SK-N-SH (cell line): ENCODE measurements at regions not wholly inside any gene's neighbourhood (a gene's known extent, or its start where the extent isn't known, plus 50 kb on each side); places are given as distances from the start of the nearest gene placed in this dataset.
"Not testable (repeated sequence)": the region's sequence is repeated elsewhere in the genome, so short reads cannot be mapped to it uniquely, and the experiment has no call there.

Experiments
- EP300 ChIP-seq, 2 experiments: IDR thresholded peaks; 2 replicates each; pipeline versions ENCODE4 v1.4.0 to v1.6.1; 2012; ENCODE audit warnings: borderline replicate concordance in 1 of 2, low read depth in 1 of 2, low read length in 1 of 2
- POLR2AphosphoS5 ChIP-seq: IDR thresholded peaks from 2 replicates; pipeline ENCODE4 v1.6.1; 2012; ENCODE audit warnings: low read depth, low read length
- RAD21 ChIP-seq: IDR thresholded peaks from 2 replicates; pipeline ENCODE4 v1.6.1; 2012; ENCODE audit warnings: mild to moderate bottlenecking, low read length
- SIN3A ChIP-seq: IDR thresholded peaks from 2 replicates; pipeline ENCODE4 v1.6.1; 2012; ENCODE audit warnings: low read depth, mild to moderate bottlenecking, low read length, moderate library complexity, borderline replicate concordance
- SMC3 ChIP-seq: IDR thresholded peaks from 2 replicates; pipeline ENCODE4 v1.6.1; 2012; ENCODE audit warnings: low read depth, low read length, improper control_type of control experiment
- TAF1 ChIP-seq: IDR thresholded peaks from 2 replicates; pipeline ENCODE4 v1.6.1; 2012; ENCODE audit warnings: low read depth, mild to moderate bottlenecking, low read length, moderate library complexity, borderline replicate concordance
- TEAD4 ChIP-seq: IDR thresholded peaks from 2 replicates; pipeline ENCODE4 v1.4.0; 2012; ENCODE audit warnings: mild to moderate bottlenecking, borderline replicate concordance; ENCODE audit not compliant: insufficient read depth
- TF ChIP-seq, protein P1 (sequence below): fragments of 200-600 bp; sonication (generic); IDR thresholded peaks from 2 replicates; pipeline ENCODE4 v1.6.1; 2017; ENCODE audit warnings: antibody characterized with exemption, mild to moderate bottlenecking, moderate library complexity
- TF ChIP-seq, protein P2 (sequence below): IDR thresholded peaks from 2 replicates; pipeline ENCODE4 v1.4.0; 2012; ENCODE audit warnings: low read depth, borderline replicate concordance
- TF ChIP-seq, protein P3 (sequence below): IDR thresholded peaks from 2 replicates; pipeline ENCODE4 v1.4.0; 2012; ENCODE audit warnings: low read depth, borderline replicate concordance
- TF ChIP-seq, protein P4 (sequence below): fragments of 150-350 bp; IDR thresholded peaks from 2 replicates; pipeline ENCODE4 v1.6.1; 2016; ENCODE audit warnings: mild to moderate bottlenecking, low read depth, low read length
- TF ChIP-seq, protein P5 (sequence below): IDR thresholded peaks from 2 replicates; pipeline ENCODE4 v1.6.1; 2012; ENCODE audit warnings: mild to moderate bottlenecking, low read depth, low read length, moderate library complexity

DNA sequence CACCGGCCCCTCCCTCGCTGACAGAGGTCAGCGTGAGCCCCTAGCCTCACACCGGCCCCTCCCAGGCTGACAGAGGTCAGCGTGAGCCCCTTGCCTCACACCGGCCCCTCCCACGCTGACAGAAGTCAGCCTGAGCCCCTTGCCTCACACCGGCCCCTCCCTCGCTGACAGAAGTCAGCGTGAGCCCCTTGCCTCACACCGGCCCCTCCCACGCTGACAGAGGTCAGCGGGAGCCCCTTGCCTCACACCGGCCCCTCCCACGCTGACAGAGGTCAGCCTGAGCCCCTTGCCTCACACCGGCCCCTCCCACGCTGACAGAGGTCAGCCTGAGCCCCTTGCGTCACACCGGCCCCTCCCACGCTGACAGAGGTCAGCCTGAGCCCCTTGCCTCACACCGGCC, 355.5 kb downstream of the ZNF37A start:
- TF ChIP-seq, protein P1, sequence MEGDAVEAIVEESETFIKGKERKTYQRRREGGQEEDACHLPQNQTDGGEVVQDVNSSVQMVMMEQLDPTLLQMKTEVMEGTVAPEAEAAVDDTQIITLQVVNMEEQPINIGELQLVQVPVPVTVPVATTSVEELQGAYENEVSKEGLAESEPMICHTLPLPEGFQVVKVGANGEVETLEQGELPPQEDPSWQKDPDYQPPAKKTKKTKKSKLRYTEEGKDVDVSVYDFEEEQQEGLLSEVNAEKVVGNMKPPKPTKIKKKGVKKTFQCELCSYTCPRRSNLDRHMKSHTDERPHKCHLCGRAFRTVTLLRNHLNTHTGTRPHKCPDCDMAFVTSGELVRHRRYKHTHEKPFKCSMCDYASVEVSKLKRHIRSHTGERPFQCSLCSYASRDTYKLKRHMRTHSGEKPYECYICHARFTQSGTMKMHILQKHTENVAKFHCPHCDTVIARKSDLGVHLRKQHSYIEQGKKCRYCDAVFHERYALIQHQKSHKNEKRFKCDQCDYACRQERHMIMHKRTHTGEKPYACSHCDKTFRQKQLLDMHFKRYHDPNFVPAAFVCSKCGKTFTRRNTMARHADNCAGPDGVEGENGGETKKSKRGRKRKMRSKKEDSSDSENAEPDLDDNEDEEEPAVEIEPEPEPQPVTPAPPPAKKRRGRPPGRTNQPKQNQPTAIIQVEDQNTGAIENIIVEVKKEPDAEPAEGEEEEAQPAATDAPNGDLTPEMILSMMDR = not testable (repeated sequence)
- TF ChIP-seq EP300 (IDR thresholded peaks at IDR 0.05; ENCODE audit: borderline replicate concordance in 1 of 2, low read depth in 1 of 2, low read length in 1 of 2); TAF1; POLR2AphosphoS5; SIN3A; RAD21; SMC3; TEAD4: not testable (repeated sequence)
- TF ChIP-seq, protein P2, sequence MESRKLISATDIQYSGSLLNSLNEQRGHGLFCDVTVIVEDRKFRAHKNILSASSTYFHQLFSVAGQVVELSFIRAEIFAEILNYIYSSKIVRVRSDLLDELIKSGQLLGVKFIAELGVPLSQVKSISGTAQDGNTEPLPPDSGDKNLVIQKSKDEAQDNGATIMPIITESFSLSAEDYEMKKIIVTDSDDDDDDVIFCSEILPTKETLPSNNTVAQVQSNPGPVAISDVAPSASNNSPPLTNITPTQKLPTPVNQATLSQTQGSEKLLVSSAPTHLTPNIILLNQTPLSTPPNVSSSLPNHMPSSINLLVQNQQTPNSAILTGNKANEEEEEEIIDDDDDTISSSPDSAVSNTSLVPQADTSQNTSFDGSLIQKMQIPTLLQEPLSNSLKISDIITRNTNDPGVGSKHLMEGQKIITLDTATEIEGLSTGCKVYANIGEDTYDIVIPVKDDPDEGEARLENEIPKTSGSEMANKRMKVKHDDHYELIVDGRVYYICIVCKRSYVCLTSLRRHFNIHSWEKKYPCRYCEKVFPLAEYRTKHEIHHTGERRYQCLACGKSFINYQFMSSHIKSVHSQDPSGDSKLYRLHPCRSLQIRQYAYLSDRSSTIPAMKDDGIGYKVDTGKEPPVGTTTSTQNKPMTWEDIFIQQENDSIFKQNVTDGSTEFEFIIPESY = not testable (repeated sequence)
- TF ChIP-seq, protein P3, sequence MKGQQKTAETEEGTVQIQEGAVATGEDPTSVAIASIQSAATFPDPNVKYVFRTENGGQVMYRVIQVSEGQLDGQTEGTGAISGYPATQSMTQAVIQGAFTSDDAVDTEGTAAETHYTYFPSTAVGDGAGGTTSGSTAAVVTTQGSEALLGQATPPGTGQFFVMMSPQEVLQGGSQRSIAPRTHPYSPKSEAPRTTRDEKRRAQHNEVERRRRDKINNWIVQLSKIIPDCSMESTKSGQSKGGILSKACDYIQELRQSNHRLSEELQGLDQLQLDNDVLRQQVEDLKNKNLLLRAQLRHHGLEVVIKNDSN = not testable (repeated sequence)
- TF ChIP-seq, protein P4, sequence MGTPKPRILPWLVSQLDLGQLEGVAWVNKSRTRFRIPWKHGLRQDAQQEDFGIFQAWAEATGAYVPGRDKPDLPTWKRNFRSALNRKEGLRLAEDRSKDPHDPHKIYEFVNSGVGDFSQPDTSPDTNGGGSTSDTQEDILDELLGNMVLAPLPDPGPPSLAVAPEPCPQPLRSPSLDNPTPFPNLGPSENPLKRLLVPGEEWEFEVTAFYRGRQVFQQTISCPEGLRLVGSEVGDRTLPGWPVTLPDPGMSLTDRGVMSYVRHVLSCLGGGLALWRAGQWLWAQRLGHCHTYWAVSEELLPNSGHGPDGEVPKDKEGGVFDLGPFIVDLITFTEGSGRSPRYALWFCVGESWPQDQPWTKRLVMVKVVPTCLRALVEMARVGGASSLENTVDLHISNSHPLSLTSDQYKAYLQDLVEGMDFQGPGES = not testable (repeated sequence)
- TF ChIP-seq, protein P5, sequence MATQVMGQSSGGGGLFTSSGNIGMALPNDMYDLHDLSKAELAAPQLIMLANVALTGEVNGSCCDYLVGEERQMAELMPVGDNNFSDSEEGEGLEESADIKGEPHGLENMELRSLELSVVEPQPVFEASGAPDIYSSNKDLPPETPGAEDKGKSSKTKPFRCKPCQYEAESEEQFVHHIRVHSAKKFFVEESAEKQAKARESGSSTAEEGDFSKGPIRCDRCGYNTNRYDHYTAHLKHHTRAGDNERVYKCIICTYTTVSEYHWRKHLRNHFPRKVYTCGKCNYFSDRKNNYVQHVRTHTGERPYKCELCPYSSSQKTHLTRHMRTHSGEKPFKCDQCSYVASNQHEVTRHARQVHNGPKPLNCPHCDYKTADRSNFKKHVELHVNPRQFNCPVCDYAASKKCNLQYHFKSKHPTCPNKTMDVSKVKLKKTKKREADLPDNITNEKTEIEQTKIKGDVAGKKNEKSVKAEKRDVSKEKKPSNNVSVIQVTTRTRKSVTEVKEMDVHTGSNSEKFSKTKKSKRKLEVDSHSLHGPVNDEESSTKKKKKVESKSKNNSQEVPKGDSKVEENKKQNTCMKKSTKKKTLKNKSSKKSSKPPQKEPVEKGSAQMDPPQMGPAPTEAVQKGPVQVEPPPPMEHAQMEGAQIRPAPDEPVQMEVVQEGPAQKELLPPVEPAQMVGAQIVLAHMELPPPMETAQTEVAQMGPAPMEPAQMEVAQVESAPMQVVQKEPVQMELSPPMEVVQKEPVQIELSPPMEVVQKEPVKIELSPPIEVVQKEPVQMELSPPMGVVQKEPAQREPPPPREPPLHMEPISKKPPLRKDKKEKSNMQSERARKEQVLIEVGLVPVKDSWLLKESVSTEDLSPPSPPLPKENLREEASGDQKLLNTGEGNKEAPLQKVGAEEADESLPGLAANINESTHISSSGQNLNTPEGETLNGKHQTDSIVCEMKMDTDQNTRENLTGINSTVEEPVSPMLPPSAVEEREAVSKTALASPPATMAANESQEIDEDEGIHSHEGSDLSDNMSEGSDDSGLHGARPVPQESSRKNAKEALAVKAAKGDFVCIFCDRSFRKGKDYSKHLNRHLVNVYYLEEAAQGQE = not testable (repeated sequence)
